OCI-LY7 (cell line): ENCODE measurements at regions not wholly inside any gene's neighbourhood (a gene's known extent, or its start where the extent isn't known, plus 50 kb on each side); places are given as distances from the start of the nearest gene placed in this dataset.

Experiments used
- CTCF ChIP-seq: fragments of 200-600 bp; sonication (generic); conservative IDR thresholded peaks from 2 replicates; pipeline ENCODE4 v1.5.1; 2014; ENCODE audit warnings: mild to moderate bottlenecking, antibody characterized with exemption, low read length, moderate library complexity, mixed read lengths
- EZH2phosphoT487 ChIP-seq: fragments of 200-600 bp; sonication (generic); IDR thresholded peaks from 2 replicates; pipeline ENCODE4 v1.6.1; 2018; ENCODE audit warnings: low read depth, borderline replicate concordance, mild to moderate bottlenecking, mixed run types, antibody characterized with exemption, low read length, moderate library complexity, mixed read lengths

- TF ChIP-seq CTCF (no peak), EZH2phosphoT487 (no peak)
Observed at GRCh38 chr10:128472196-128472595, 346.0 kb upstream of the MKI67 start.
